ENCODE measurements at regions not wholly inside any gene's neighbourhood (a gene's known extent, or its start where the extent isn't known, plus 50 kb on each side); places are given as distances from the start of the nearest gene placed in this dataset.
A peak's percentile ranks its signal among the peaks of the same experiment; 100 is the strongest.

GRCh38 chr7:46191776-46192175 lies 270.7 kb upstream of the IGFBP3 start:
- no CpG with 5 or more reads among the region's 4 CpGs for WGBS, 2 experiments (ENCODE audit: extremely low coverage in 2 of 2, insufficient read length in 1 of 2)
- Histone ChIP-seq H3K9ac (ENCODE audit: low read depth, low read length) (no peak overlapping the region), H3K4me3 (ENCODE audit: insufficient read depth, low read depth, low read length) (no peak overlapping the region)

More at GRCh38 chr7:46191776-46192175, 270.7 kb upstream of the IGFBP3 start:
- Histone ChIP-seq H3K9me3 (ENCODE audit: control insufficient read depth, insufficient read depth, low read length) (no peaks in the 10 kb centered on the region), H2AK9ac (replicated peaks; ENCODE audit: low read depth, low read length, poor library complexity) (peak overlapping the region; percentile 42), H3K23ac (ENCODE audit: low read depth, low read length) (peak overlapping the region; percentile 98), H2BK120ac (ENCODE audit: low read depth, low read length) (peak overlapping the region; percentile 100), H3K4me2 (ENCODE audit: low read depth, low read length) (peak overlapping the region; percentile 19; the same call in 1 of the 2 replicates), H3K18ac (ENCODE audit: low read depth, low read length) (peak overlapping the region; percentile 86; the same call in 1 of the 2 replicates), H3K4me1 (ENCODE audit: control insufficient read depth, insufficient read depth, low read length) (peaks cover 23% of the 10 kb centered on the region), H2AFZ (replicated peaks; ENCODE audit: low read length, poor library complexity) (no peak overlapping the region), H3K4ac (ENCODE audit: low read depth, low read length) (peak overlapping the region; percentile 100), H3K27me3 (ENCODE audit: control insufficient read depth, insufficient read depth, low read length) (no peaks in the 10 kb centered on the region), H3K14ac (replicated peaks; ENCODE audit: low read depth, low read length) (peak overlapping the region; percentile 91), H3K9me1 (ENCODE audit: insufficient read depth, low read length) (peaks cover 19% of the 10 kb centered on the region), H4K5ac (ENCODE audit: low read depth, low read length) (peak overlapping the region; percentile 65; the same call in 1 of the 2 replicates), H2BK5ac (ENCODE audit: low read depth, low read length, poor library complexity, severe bottlenecking) (peak overlapping the region; percentile 98), H4K8ac (ENCODE audit: low read depth in 2 of 2, low read length in 2 of 2) (peak overlapping the region; percentile 90 to 93), H2BK20ac (ENCODE audit: low read depth, low read length) (peak overlapping the region; percentile 100), H2AK5ac (ENCODE audit: low read depth, low read length) (peak overlapping the region; percentile 81), H3K36me3 (ENCODE audit: control insufficient read depth, insufficient read depth, low read length) (no peaks in the 10 kb centered on the region), H2BK15ac (ENCODE audit: low read depth, low read length) (peak overlapping the region; percentile 99), H3K56ac (ENCODE audit: extremely low read depth, insufficient read depth, low read length) (peak overlapping the region; percentile 92), H4K91ac (ENCODE audit: insufficient read depth, low read depth, low read length) (peak overlapping the region; percentile 99), H3K79me1 (ENCODE audit: low read depth in 1 of 2, low read length in 2 of 2) (no peaks in the 10 kb centered on the region), H3K27ac (ENCODE audit: insufficient read depth, low read length) (peak overlapping the region; percentile 63; the same call in 1 of the 2 replicates), H4K20me1 (ENCODE audit: insufficient read depth, low read length) (no peaks in the 10 kb centered on the region)
- CTCF ChIA-PET, result no interaction called here
- DNase-seq (peak; percentile 91), ATAC-seq (ENCODE audit: low read depth) (peak; percentile 93)
- intact Hi-C loops (cut with micrococcal nuclease), result loop anchor here (1.0 to 5.0 kb wide), 2 partner anchors 46 to 269 kb away; partner anchors contain the start of gene IGFBP3
- in situ Hi-C loops (cut with MboI; ENCODE audit: low sequenced_read_pairs), result no loop called here
- no TSS peak for BruUV-seq (replicated peaks)
- POLR2A ChIA-PET (ENCODE audit: unreplicated experiment), result no interaction called here
- TF ChIP-seq CHD1 (IDR thresholded peaks at IDR 0.05; ENCODE audit: low read depth, low read length) (no peak), CEBPB (IDR thresholded peaks at IDR 0.05; ENCODE audit: low read depth, low read length) (peak; percentile 52; the same call in 1 of the 2 replicates), FOS (IDR thresholded peaks at IDR 0.05; ENCODE audit: low read depth, low read length) (peak; percentile 50; the same call in 1 of the 2 replicates), RCOR1 (IDR thresholded peaks at IDR 0.05; ENCODE audit: insufficient replicate concordance, low read length) (no peak)
- dilution Hi-C loops (cut with HindIII; ENCODE audit: low sequenced_read_pairs, unreplicated experiment), result no loop called here

Measured in IMR-90 (cell line).